ENCODE measurements at regions not wholly inside any gene's neighbourhood (a gene's known extent, or its start where the extent isn't known, plus 50 kb on each side); places are given as distances from the start of the nearest gene placed in this dataset.

DNA sequence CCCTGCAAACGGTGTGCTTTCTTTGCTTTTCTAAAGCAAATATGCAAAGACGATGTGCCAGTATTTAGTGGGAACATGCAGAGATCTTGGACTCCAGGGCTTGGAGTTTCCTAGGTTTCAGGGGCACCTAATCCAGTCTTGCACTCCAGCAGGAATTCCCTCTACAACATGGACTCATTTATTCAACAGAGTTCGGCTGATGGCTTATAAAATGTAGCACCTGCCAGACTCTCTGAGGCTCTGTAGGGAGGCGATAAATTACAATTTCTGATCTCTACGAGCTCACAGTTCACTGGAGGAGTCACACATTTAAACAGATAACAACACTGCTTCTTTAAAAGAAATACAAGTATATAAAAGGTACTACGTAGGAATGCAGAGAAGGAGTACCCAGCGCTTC lies 143.7 kb downstream of the FGF9 start:
- TF ChIP-seq, protein P1, sequence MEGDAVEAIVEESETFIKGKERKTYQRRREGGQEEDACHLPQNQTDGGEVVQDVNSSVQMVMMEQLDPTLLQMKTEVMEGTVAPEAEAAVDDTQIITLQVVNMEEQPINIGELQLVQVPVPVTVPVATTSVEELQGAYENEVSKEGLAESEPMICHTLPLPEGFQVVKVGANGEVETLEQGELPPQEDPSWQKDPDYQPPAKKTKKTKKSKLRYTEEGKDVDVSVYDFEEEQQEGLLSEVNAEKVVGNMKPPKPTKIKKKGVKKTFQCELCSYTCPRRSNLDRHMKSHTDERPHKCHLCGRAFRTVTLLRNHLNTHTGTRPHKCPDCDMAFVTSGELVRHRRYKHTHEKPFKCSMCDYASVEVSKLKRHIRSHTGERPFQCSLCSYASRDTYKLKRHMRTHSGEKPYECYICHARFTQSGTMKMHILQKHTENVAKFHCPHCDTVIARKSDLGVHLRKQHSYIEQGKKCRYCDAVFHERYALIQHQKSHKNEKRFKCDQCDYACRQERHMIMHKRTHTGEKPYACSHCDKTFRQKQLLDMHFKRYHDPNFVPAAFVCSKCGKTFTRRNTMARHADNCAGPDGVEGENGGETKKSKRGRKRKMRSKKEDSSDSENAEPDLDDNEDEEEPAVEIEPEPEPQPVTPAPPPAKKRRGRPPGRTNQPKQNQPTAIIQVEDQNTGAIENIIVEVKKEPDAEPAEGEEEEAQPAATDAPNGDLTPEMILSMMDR (conservative IDR thresholded peaks at IDR 0.05; ENCODE audit: low read length), result no peak
- TF ChIP-seq EZH2phosphoT487 (IDR thresholded peaks at IDR 0.05; ENCODE audit: borderline replicate concordance), result no peak
